Stimulated activated naive B cell treated with anti-CD40 and anti-IgM and Interleukin-4, amounts not matched to agents 10 μg/mL and 1 μg/mL and 100 μg/mL, for 72 hours (primary cell): ENCODE measurements at regions not wholly inside any gene's neighbourhood (a gene's known extent, or its start where the extent isn't known, plus 50 kb on each side); places are given as distances from the start of the nearest gene placed in this dataset.
"Not testable (repeated sequence)": the region's sequence is repeated elsewhere in the genome, so short reads cannot be mapped to it uniquely, and the experiment has no call there.

Experiments used
- ATAC-seq, 2 donors: fragments of 150-1000 bp; cut with Tn5 transposase; replicated peaks; 2 replicates each; pipeline ENCODE4 v1.10.0; 2021; ENCODE audit warnings: moderate library complexity in 1 of 2
- DNase-seq: peaks from one replicate; pipeline ENCODE4 v3.0.0; 2021
- H3K27ac Mint-ChIP-seq: one replicate; pipeline ENCODE4 v1.8.0; 2022; ENCODE audit warnings: mild to moderate bottlenecking, mixed read lengths
- H3K27me3 Mint-ChIP-seq, 2 donors: one replicate each; pipeline ENCODE4 v1.8.0; 2022; ENCODE audit warnings: mixed read lengths in 2 of 2
- H3K36me3 Mint-ChIP-seq, 2 donors: one replicate each; pipeline ENCODE4 v1.8.0; 2022; ENCODE audit warnings: mixed read lengths in 2 of 2, mild to moderate bottlenecking in 1 of 2
- H3K4me1 Mint-ChIP-seq, 2 donors: one replicate each; pipeline ENCODE4 v1.8.0; 2022; ENCODE audit warnings: mixed read lengths in 2 of 2, mild to moderate bottlenecking in 1 of 2
- H3K4me3 Mint-ChIP-seq, 2 donors: one replicate each; pipeline ENCODE4 v1.8.0; 2022; ENCODE audit warnings: mild to moderate bottlenecking in 2 of 2, mixed read lengths in 2 of 2, moderate library complexity in 1 of 2
- H3K9me3 Mint-ChIP-seq, 2 donors: one replicate each; pipeline ENCODE4 v1.8.0; 2022; ENCODE audit warnings: mixed read lengths in 2 of 2, mild to moderate bottlenecking in 1 of 2

GRCh38 chrY:12212394-12212793 is 488.6 kb upstream of the USP9Y start:
- Mint-ChIP-seq H3K27ac (no peak overlapping the region), H3K27me3 (no peaks in the 10 kb centered on the region), H3K4me3 (no peak overlapping the region), H3K4me1 (peaks cover 0 to 37% of the 10 kb centered on the region in 2 donors), H3K36me3 (peaks cover 0 to 5% of the 10 kb centered on the region in 2 donors), H3K9me3 (peaks cover 0 to 42% of the 10 kb centered on the region in 2 donors)
- DNase-seq (no peak), ATAC-seq (no peak)

GRCh38 chrY:12215564-12216022 is 485.4 kb upstream of the USP9Y start:
- no peaks in the 10 kb centered on the region for H3K27me3 Mint-ChIP-seq
- H3K9me3 Mint-ChIP-seq, result peaks cover 0 to 48% of the 10 kb centered on the region in 2 donors
- no peak for ATAC-seq
- H3K4me1 Mint-ChIP-seq, result peaks cover 0 to 37% of the 10 kb centered on the region in 2 donors
- H3K4me3 Mint-ChIP-seq, result no peak overlapping the region
- H3K36me3 Mint-ChIP-seq, result peaks cover 0 to 5% of the 10 kb centered on the region in 2 donors
- DNase-seq, result no peak
- no peak overlapping the region for H3K27ac Mint-ChIP-seq

GRCh38 chrY:12230921-12231320 is 470.1 kb upstream of the USP9Y start:
- DNase-seq, result no peak
- Mint-ChIP-seq H3K4me3 (no peak overlapping the region), H3K27ac (no peak overlapping the region), H3K4me1 (no peaks in the 10 kb centered on the region), H3K36me3 (no peaks in the 10 kb centered on the region), H3K9me3 (peaks cover 0 to 1% of the 10 kb centered on the region in 2 donors), H3K27me3 (no peaks in the 10 kb centered on the region)
- ATAC-seq, result no peak

- Mint-ChIP-seq H3K9me3 (peaks cover 0 to 1% of the 10 kb centered on the region in 2 donors), H3K4me1 (no peaks in the 10 kb centered on the region), H3K4me3 (no peak overlapping the region), H3K27me3 (no peaks in the 10 kb centered on the region), H3K27ac (no peak overlapping the region), H3K36me3 (no peaks in the 10 kb centered on the region)
- DNase-seq (no peak), ATAC-seq (no peak)
Observed at GRCh38 chrY:12236399-12236798, 464.6 kb upstream of the USP9Y start.

GRCh38 chrY:12240326-12240725 is 460.7 kb upstream of the USP9Y start:
- not testable (repeated sequence) for H3K4me1 Mint-ChIP-seq, H3K27ac Mint-ChIP-seq, H3K9me3 Mint-ChIP-seq, H3K36me3 Mint-ChIP-seq, H3K27me3 Mint-ChIP-seq, H3K4me3 Mint-ChIP-seq, ATAC-seq, DNase-seq

- no peak overlapping the region for H3K4me3 Mint-ChIP-seq
- no peak for ATAC-seq
- H3K9me3 Mint-ChIP-seq, result no peaks in the 10 kb centered on the region
- no peaks in the 10 kb centered on the region for H3K27me3 Mint-ChIP-seq
- no peaks in the 10 kb centered on the region for H3K4me1 Mint-ChIP-seq
- H3K36me3 Mint-ChIP-seq, result no peaks in the 10 kb centered on the region
- H3K27ac Mint-ChIP-seq, result no peak overlapping the region
- DNase-seq, result no peak
Observed at GRCh38 chrY:12244146-12244545, 456.9 kb upstream of the USP9Y start.

GRCh38 chrY:12253756-12254155 is 447.3 kb upstream of the USP9Y start:
- ATAC-seq (no peak), DNase-seq (no peak)
- Mint-ChIP-seq H3K4me3 (no peak overlapping the region), H3K4me1 (no peaks in the 10 kb centered on the region), H3K9me3 (no peaks in the 10 kb centered on the region), H3K36me3 (no peaks in the 10 kb centered on the region), H3K27me3 (no peaks in the 10 kb centered on the region), H3K27ac (no peak overlapping the region)

GRCh38 chrY:12271162-12271561 is 429.9 kb upstream of the USP9Y start:
- Mint-ChIP-seq H3K4me3 (no peak overlapping the region), H3K27ac (no peak overlapping the region), H3K4me1 (no peaks in the 10 kb centered on the region), H3K27me3 (no peaks in the 10 kb centered on the region), H3K36me3 (no peaks in the 10 kb centered on the region), H3K9me3 (no peaks in the 10 kb centered on the region)
- DNase-seq (no peak), ATAC-seq (no peak)

- Mint-ChIP-seq H3K4me3 (no peak overlapping the region), H3K36me3 (no peaks in the 10 kb centered on the region), H3K9me3 (peaks cover 0 to 4% of the 10 kb centered on the region in 2 donors), H3K4me1 (no peaks in the 10 kb centered on the region), H3K27me3 (peaks cover 0 to 12% of the 10 kb centered on the region in 2 donors), H3K27ac (no peak overlapping the region)
- DNase-seq (no peak), ATAC-seq (no peak)
Observed at GRCh38 chrY:12285608-12286007, 415.4 kb upstream of the USP9Y start.

GRCh38 chrY:12288919-12289318 is 412.1 kb upstream of the USP9Y start:
- Mint-ChIP-seq H3K4me3 (no peak overlapping the region), H3K36me3 (no peaks in the 10 kb centered on the region), H3K27ac (no peak overlapping the region), H3K9me3 (peaks cover 0 to 1% of the 10 kb centered on the region in 2 donors), H3K4me1 (no peaks in the 10 kb centered on the region), H3K27me3 (peaks cover 0 to 12% of the 10 kb centered on the region in 2 donors)
- DNase-seq, result no peak
- no peak for ATAC-seq

GRCh38 chrY:12289415-12289814 is 411.6 kb upstream of the USP9Y start:
- no peak overlapping the region for H3K4me3 Mint-ChIP-seq
- H3K4me1 Mint-ChIP-seq, result no peaks in the 10 kb centered on the region
- DNase-seq (no peak), ATAC-seq (no peak)
- peaks cover 0 to 12% of the 10 kb centered on the region in 2 donors for H3K27me3 Mint-ChIP-seq
- H3K36me3 Mint-ChIP-seq, result no peaks in the 10 kb centered on the region
- no peak overlapping the region for H3K27ac Mint-ChIP-seq
- H3K9me3 Mint-ChIP-seq, result peaks cover 0 to 1% of the 10 kb centered on the region in 2 donors

- H3K27ac Mint-ChIP-seq, result no peak overlapping the region
- no peaks in the 10 kb centered on the region for H3K36me3 Mint-ChIP-seq
- ATAC-seq, result no peak
- H3K4me3 Mint-ChIP-seq, result no peak overlapping the region
- H3K4me1 Mint-ChIP-seq, result no peaks in the 10 kb centered on the region
- no peak for DNase-seq
- H3K27me3 Mint-ChIP-seq, result peaks cover 0 to 12% of the 10 kb centered on the region in 2 donors
- H3K9me3 Mint-ChIP-seq, result no peaks in the 10 kb centered on the region
Observed at GRCh38 chrY:12292542-12292941, 408.5 kb upstream of the USP9Y start.

- Mint-ChIP-seq H3K27me3 (no peaks in the 10 kb centered on the region), H3K4me3 (no peak overlapping the region), H3K4me1 (no peaks in the 10 kb centered on the region)
Observed at GRCh38 chrY:12296460-12296859, 404.6 kb upstream of the USP9Y start.

GRCh38 chrY:12299796-12300195 is 401.2 kb upstream of the USP9Y start:
- DNase-seq, H3K4me1 Mint-ChIP-seq, H3K27me3 Mint-ChIP-seq, H3K27ac Mint-ChIP-seq, H3K4me3 Mint-ChIP-seq, ATAC-seq, H3K9me3 Mint-ChIP-seq, H3K36me3 Mint-ChIP-seq: not testable (repeated sequence)

More at GRCh38 chrY:12296460-12296859, 404.6 kb upstream of the USP9Y start:
- Mint-ChIP-seq H3K36me3 (no peaks in the 10 kb centered on the region), H3K9me3 (no peaks in the 10 kb centered on the region), H3K27ac (no peak overlapping the region)
- ATAC-seq (no peak), DNase-seq (no peak)

GRCh38 chrY:12303464-12303863 is 397.6 kb upstream of the USP9Y start:
- ATAC-seq (peak in 1 of 2 donors; percentile 34), DNase-seq (no peak)
- Mint-ChIP-seq H3K4me1 (no peaks in the 10 kb centered on the region), H3K27ac (no peak overlapping the region), H3K27me3 (no peaks in the 10 kb centered on the region), H3K9me3 (no peaks in the 10 kb centered on the region), H3K36me3 (no peaks in the 10 kb centered on the region), H3K4me3 (no peak overlapping the region)

GRCh38 chrY:12305456-12305855 is 395.6 kb upstream of the USP9Y start:
- no peak overlapping the region for H3K4me3 Mint-ChIP-seq
- DNase-seq (no peak), ATAC-seq (no peak)
- H3K9me3 Mint-ChIP-seq, result peaks cover 0 to 2% of the 10 kb centered on the region in 2 donors
- H3K27ac Mint-ChIP-seq, result no peak overlapping the region
- no peaks in the 10 kb centered on the region for H3K4me1 Mint-ChIP-seq
- H3K36me3 Mint-ChIP-seq, result no peaks in the 10 kb centered on the region
- no peaks in the 10 kb centered on the region for H3K27me3 Mint-ChIP-seq
